RWPE1 (cell line): ENCODE measurements at regions not wholly inside any gene's neighbourhood (a gene's known extent, or its start where the extent isn't known, plus 50 kb on each side); places are given as distances from the start of the nearest gene placed in this dataset.

Experiments used
- CTCF ChIA-PET: fragments of 350-600 bp; sonication (Branson Sonifier 250); formaldehyde crosslinking; extraction: SDS; loops from one replicate; lab custom pipeline; 2021; lab: Yijun Ruan, JAX
- POLR2A ChIA-PET: fragments of 400-600 bp; formaldehyde crosslinking; extraction: SDS; loops from one replicate; lab custom pipeline; 2020; ENCODE audit warnings: antibody characterized with exemption; ENCODE audit not compliant: low non-redundant PET; lab: Yijun Ruan, JAX
- DNase-seq: peaks from one replicate; pipeline ENCODE4 v3.0.0; 2012; ENCODE audit warnings: low spot score
- H3K27ac ChIP-seq: fragments of 450-650 bp; 2 replicates; pipeline ENCODE4 v1.5.1; 2017
- CTCF ChIP-seq: fragments of 450-650 bp; conservative IDR thresholded peaks from 2 replicates; pipeline ENCODE4 v1.5.1; 2017; ENCODE audit warnings: low read depth, mild to moderate bottlenecking

GRCh38 chr13:103157434-103158145 is 91.4 kb upstream of the SLC10A2 start:
- no peak for DNase-seq
- TF ChIP-seq CTCF, result no peak
- ChIA-PET CTCF (no interaction called here), POLR2A (no interaction called here)
- H3K27ac ChIP-seq, result no peak overlapping the region

GRCh38 chr13:103157016-103157415 is 90.8 kb upstream of the SLC10A2 start:
- no peak overlapping the region for H3K27ac ChIP-seq
- POLR2A ChIA-PET, result interaction anchor here (0.5 kb wide), 1 partner anchor 209 kb away, joined by 3 read pairs; no protein-coding TSS in a partner anchor
- CTCF ChIA-PET, result no interaction called here
- DNase-seq, result peak; percentile 53
- no peak for TF ChIP-seq CTCF

- ChIA-PET POLR2A (interaction anchor here (0.5 kb wide), 1 partner anchor 208 kb away, joined by 3 read pairs; no protein-coding TSS in a partner anchor), CTCF (no interaction called here)
- no peak for DNase-seq
- TF ChIP-seq CTCF, result no peak
- no peak overlapping the region for H3K27ac ChIP-seq
These were observed 90.3 kb upstream of the SLC10A2 start for GRCh38 chr13:103156346-103156998.

- DNase-seq, result no peak
- TF ChIP-seq CTCF, result no peak
- ChIA-PET CTCF (no interaction called here), POLR2A (no interaction called here)
- H3K27ac ChIP-seq, result no peak overlapping the region
These were observed 87.2 kb upstream of the SLC10A2 start for GRCh38 chr13:103153466-103153865.

- DNase-seq, result no peak
- no peak overlapping the region for H3K27ac ChIP-seq
- POLR2A ChIA-PET, result no interaction called here
- CTCF ChIA-PET, result no interaction called here
- TF ChIP-seq CTCF, result no peak
These were observed 81.7 kb upstream of the SLC10A2 start for GRCh38 chr13:103147961-103148360.

GRCh38 chr13:103145442-103145841 is 79.2 kb upstream of the SLC10A2 start:
- ChIA-PET POLR2A (interaction anchor here (0.6 kb wide), 1 partner anchor 28 kb away, joined by 14 read pairs; no protein-coding TSS in a partner anchor), CTCF (no interaction called here)
- no peak for DNase-seq
- H3K27ac ChIP-seq, result no peak overlapping the region
- no peak for TF ChIP-seq CTCF
